ENCODE measurements at regions not wholly inside any gene's neighbourhood (a gene's known extent, or its start where the extent isn't known, plus 50 kb on each side); places are given as distances from the start of the nearest gene placed in this dataset.

DNA sequence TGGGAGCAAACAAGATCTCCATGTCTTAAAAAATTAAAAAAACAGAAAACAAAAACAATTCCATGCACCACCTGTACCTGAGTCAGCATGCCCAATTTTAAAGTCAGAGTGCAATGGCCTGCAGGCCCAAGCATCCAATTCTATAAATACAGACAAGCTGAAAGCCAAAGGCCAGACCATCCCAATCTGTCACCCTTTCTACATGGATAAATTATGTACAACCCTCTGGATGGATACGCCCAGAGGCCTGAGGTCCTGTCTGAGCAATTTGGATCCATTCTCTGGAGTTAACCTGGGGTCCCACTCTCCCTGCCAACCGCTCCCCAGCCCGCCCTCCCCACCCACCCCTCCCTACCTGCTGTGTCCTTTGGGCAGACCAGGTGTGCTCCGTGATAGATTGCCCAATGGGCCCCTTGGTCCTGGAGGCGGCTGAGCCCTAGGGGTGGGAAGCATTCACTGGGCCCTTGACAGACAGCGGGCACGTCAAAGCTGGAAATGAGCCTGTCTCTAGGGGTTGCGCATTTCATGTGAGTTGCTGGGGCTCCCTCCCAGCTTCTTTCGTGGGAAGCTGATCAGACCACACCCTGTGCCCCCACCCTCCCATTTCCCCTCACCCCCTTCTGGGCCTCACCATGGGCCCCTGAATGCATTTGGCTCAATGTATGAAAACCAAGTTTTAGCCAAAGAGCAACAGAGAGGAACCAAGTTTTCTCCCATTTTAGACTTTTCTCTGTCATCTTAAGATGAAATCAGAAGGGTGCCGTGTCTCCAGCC, 171.3 kb downstream of the BCL11B start:
- DNase-seq = no peak

DNA sequence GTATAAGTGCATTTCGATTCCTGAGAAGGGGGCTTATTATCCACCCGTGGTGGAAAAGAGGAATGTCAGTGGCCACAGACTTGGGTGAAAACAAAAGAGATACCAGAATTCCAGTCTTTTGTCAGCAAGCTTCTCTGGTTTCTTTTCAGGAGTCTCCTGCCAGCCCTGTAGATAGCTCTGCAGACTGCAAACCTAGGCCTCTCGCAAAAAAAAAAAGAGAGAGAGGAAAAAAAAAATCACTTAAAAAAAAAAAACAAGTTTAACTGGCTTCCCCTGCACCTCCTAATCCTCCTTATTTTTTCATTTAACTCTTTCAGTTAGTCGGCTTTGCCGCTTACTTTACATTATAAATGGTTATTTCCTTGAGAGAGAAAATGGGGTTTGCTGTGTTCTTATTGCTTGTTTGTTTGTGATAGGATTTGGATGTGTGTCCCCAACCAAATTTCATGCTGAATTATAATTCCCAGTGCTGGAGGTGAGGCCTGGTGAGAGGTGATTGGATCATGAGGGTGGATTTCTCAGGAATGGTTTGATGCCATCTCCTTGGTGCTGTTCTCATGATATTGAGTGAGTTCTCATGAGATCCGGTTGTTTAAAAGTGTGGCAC, 170.0 kb downstream of the BCL11B start:
- no peak for DNase-seq

DNA sequence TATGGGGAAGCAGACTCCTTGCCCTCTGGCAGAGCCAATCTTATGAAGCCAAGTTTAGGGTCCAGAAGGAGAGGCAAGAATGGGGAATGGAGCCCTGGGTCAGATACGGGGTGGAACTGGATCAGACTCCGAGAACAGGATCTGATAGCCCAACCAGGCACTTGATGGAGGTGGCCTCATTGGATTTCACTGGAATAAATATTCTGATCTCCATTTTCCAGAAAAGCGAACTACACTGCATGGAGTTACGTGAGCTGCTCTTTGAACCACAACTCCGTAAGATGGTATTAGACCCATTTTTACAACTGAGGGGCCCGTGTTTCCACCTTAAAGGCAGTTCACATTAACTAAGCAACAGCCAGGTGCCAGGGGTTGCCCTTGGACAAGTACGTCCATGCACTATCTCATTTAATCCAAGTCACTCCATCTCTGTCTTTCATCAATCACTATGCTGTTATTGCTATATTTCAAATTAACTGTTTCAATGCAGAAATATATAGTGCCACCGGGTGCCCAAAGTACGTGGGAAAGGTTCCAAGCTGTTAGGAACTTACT, 155.2 kb downstream of the BCL11B start:
- no peak for DNase-seq

DNA sequence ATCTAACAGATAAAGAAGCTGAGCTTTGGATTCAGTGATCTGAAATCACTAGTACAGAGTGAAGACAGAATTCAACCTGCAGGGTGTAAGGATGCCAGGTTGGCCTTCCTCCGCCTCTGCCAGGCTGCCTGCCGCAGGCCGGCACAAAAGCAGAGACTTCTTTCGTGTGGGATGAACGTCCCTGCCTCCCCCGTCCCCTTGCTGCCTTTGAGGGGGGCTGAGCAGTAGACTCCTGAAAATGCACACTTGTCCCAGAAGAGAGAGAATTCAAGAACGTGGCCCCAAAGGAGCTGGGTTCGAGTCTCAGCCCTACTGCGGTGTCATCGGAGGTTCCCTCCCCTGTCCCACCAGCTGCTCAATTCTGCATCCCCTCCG, 154.3 kb downstream of the BCL11B start:
- DNase-seq = no peak

DNA sequence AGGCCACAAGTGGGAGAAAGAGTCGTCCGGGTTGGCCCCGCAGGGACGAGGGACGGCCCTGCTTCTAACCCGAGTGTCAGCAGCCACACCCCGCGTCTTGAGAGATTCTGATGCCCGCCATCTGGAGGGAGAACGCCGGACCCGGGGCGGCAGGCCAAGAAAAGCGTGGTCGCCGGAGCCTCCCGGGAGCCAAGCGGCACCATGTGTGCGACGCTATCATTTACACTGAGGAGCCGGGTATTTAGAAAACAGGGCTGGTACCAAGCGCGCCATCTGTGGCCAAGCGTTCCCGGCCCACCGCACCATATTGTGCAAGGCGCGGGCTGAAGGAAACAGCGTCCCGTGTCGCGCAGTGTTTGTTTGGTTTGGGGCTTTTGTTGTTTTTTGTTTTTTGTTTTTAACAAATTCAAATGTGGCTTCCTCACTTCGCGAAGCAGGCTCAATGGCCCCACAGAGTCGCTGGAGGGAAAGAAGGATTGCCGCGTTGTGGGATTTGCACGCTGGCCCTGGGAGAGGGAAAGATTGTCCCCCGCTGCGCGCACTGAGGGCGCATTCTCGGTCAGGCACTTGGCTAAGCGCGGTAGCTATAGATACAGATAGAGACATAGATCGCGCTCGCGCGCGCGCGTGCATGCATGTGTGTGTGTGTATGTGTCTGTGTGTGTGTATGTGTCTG, 153.8 kb downstream of the BCL11B start:
- no peak for DNase-seq

DNA sequence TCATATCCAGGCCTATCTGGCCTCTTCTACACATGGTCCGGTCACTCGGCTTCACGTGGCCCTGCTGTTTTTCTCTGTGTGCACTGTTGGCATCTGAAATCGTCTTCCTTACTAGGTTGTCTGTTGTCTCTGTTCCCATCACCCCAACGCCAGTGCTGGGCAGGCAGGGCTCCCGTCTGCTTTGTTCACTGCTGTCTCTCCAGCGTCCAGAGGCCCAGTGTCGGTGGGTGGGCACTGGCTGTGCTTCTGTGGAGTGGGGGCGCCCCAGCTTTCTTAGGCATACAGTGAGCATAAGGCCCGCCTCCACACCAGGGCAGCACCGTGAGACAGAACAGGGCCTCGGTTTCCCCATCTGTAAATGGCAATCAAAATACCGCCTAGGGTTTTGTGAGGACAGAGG, 153.1 kb downstream of the BCL11B start:
- DNase-seq = no peak

All from NCI-H446 treated with DMSO at 0.1 percent for 48 hours (cell line).